Peyer's patch (tissue), 4 donors: ENCODE measurements at regions not wholly inside any gene's neighbourhood (a gene's known extent, or its start where the extent isn't known, plus 50 kb on each side); places are given as distances from the start of the nearest gene placed in this dataset.

ENCODE experiments used
- CTCF ChIP-seq, 6 experiments: fragments of 450-650 bp in 4 of 6; fragments of 200-600 bp in 2 of 6; sonication (generic) in 1 of 6; IDR thresholded peaks; one replicate each; pipeline ENCODE4 v1.5.1; 2017 to 2019; ENCODE audit warnings: antibody characterized with exemption in 6 of 6, mild to moderate bottlenecking in 3 of 6, moderate library complexity in 1 of 6
- POLR2A ChIP-seq, 2 donors: fragments of 450-650 bp; IDR thresholded peaks; one replicate each; pipeline ENCODE4 v1.5.1; 2017; ENCODE audit warnings: antibody characterized with exemption in 2 of 2, mild to moderate bottlenecking in 2 of 2, moderate library complexity in 2 of 2

DNA sequence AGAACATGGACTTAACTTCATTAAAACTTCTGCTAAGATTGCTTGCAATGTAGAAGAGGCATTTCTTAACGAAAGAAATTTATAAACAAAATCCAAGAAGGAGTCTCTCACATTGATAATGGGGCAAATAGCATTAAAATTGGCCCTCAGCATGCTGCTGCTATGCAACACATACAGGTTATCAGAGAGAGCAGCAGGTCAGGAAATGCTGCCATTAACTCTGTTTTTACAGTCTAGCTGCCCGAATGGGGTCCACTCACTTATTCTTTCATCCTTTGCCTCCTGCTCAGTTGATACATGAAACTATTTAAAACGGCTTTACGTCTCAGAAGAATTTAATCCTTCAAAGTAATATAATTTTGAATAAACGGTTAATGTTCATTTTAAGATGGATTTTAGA lies 620.4 kb downstream of the SLC16A7 start:
- TF ChIP-seq CTCF (IDR thresholded peaks at IDR 0.05) (no peak), POLR2A (IDR thresholded peaks at IDR 0.05) (no peak)
